SU-DHL-6 (cell line): ENCODE measurements at regions not wholly inside any gene's neighbourhood (a gene's known extent, or its start where the extent isn't known, plus 50 kb on each side); places are given as distances from the start of the nearest gene placed in this dataset.
"Not testable (repeated sequence)": the region's sequence is repeated elsewhere in the genome, so short reads cannot be mapped to it uniquely, and the experiment has no call there.

Experiments used
- H2AFZ ChIP-seq: fragments of 200-600 bp; sonication (generic); 2 replicates; pipeline ENCODE4 v1.6.1; 2014; ENCODE audit warnings: low read depth, mild to moderate bottlenecking, moderate library complexity, mixed read lengths, antibody characterized with exemption, low read length; ENCODE audit not compliant: severe bottlenecking
- H3F3A ChIP-seq: fragments of 200-600 bp; shearing (Covaris generic); 2 replicates; pipeline ENCODE4 v1.6.0; 2016; ENCODE audit warnings: antibody characterized with exemption, mild to moderate bottlenecking; ENCODE audit not compliant: insufficient read depth
- H3K27ac ChIP-seq: fragments of 200-600 bp; sonication (generic); 2 replicates; pipeline ENCODE4 v1.5.1; 2016; ENCODE audit warnings: low read depth, mild to moderate bottlenecking, low read length, moderate library complexity, mixed read lengths
- H3K27me3 ChIP-seq: fragments of 200-600 bp; sonication (generic), shearing (Covaris generic); 2 replicates; pipeline ENCODE4 v1.6.0; 2014; ENCODE audit warnings: mild to moderate bottlenecking, low read length
- H3K36me3 ChIP-seq: fragments of 200-600 bp; sonication (generic); 2 replicates; pipeline ENCODE4 v1.6.1; 2014; ENCODE audit warnings: mild to moderate bottlenecking, low read length, mixed read lengths
- H3K4me2 ChIP-seq: fragments of 300-600, 200-600 bp; shearing (Covaris generic), sonication (generic); 2 replicates; pipeline ENCODE4 v1.6.0; 2014; ENCODE audit warnings: low read length, low read depth, mild to moderate bottlenecking; ENCODE audit not compliant: poor library complexity, severe bottlenecking
- H3K4me3 ChIP-seq: fragments of 200-600 bp; sonication (generic); 2 replicates; pipeline ENCODE4 v1.5.1; 2014; ENCODE audit warnings: antibody characterized with exemption, low read length, mild to moderate bottlenecking, mixed read lengths; ENCODE audit not compliant: insufficient read depth, poor library complexity, severe bottlenecking
- H3K79me2 ChIP-seq: fragments of 200-600 bp; sonication (generic); 2 replicates; pipeline ENCODE4 v1.6.1; 2014; ENCODE audit warnings: mild to moderate bottlenecking, low read length, moderate library complexity; ENCODE audit not compliant: insufficient read depth
- H3K9ac ChIP-seq: fragments of 200-600 bp; sonication (generic); 2 replicates; pipeline ENCODE4 v1.7.0; 2014; ENCODE audit warnings: mild to moderate bottlenecking, low read length
- H3K9me2 ChIP-seq: fragments of 200-600 bp; sonication (generic); replicated peaks from 2 replicates; pipeline ENCODE4 v1.6.1; 2014; ENCODE audit warnings: low read length; ENCODE audit not compliant: insufficient read depth
- H3K9me3 ChIP-seq: fragments of 200-600 bp; sonication (generic); 2 replicates; pipeline ENCODE4 v1.6.1; 2014; ENCODE audit warnings: low read length, mixed read lengths; ENCODE audit not compliant: insufficient read depth
- H4K20me1 ChIP-seq: fragments of 200-600 bp; sonication (generic); 2 replicates; pipeline ENCODE4 v1.6.1; 2014; ENCODE audit warnings: low read depth, mild to moderate bottlenecking, antibody characterized with exemption, low read length, moderate library complexity, mixed read lengths

GRCh38 chr15:30688684-30689083, 62.8 kb downstream of the ARHGAP11B start:
- not testable (repeated sequence) for H3K4me2 ChIP-seq, H2AFZ ChIP-seq, H3K27ac ChIP-seq, H3K79me2 ChIP-seq, H4K20me1 ChIP-seq, H3K4me3 ChIP-seq, H3K9me3 ChIP-seq, H3F3A ChIP-seq, H3K9me2 ChIP-seq, H3K36me3 ChIP-seq, H3K9ac ChIP-seq, H3K27me3 ChIP-seq

GRCh38 chr15:30690153-30690552, 64.2 kb downstream of the ARHGAP11B start:
- H3K9me2 ChIP-seq, H3K4me2 ChIP-seq, H3K4me3 ChIP-seq, H3K9ac ChIP-seq, H3K27ac ChIP-seq, H3K36me3 ChIP-seq, H2AFZ ChIP-seq, H4K20me1 ChIP-seq, H3K9me3 ChIP-seq, H3F3A ChIP-seq, H3K27me3 ChIP-seq, H3K79me2 ChIP-seq: not testable (repeated sequence)

GRCh38 chr15:30695811-30696210, 69.9 kb downstream of the ARHGAP11B start:
- not testable (repeated sequence) for H3K4me3 ChIP-seq, H3K36me3 ChIP-seq, H3K79me2 ChIP-seq, H3F3A ChIP-seq, H3K9me3 ChIP-seq, H2AFZ ChIP-seq, H3K27ac ChIP-seq, H3K9ac ChIP-seq, H4K20me1 ChIP-seq, H3K4me2 ChIP-seq, H3K27me3 ChIP-seq, H3K9me2 ChIP-seq

GRCh38 chr15:30696439-30697314, 70.7 kb downstream of the ARHGAP11B start:
- not testable (repeated sequence) for H3K9me3 ChIP-seq, H3K9ac ChIP-seq, H3F3A ChIP-seq, H3K36me3 ChIP-seq, H3K27me3 ChIP-seq, H2AFZ ChIP-seq, H4K20me1 ChIP-seq, H3K4me2 ChIP-seq, H3K27ac ChIP-seq, H3K4me3 ChIP-seq, H3K9me2 ChIP-seq, H3K79me2 ChIP-seq

GRCh38 chr15:30697315-30697685, 71.4 kb downstream of the ARHGAP11B start:
- H3K36me3 ChIP-seq, H3F3A ChIP-seq, H3K27me3 ChIP-seq, H3K9me2 ChIP-seq, H4K20me1 ChIP-seq, H3K9me3 ChIP-seq, H3K9ac ChIP-seq, H3K4me3 ChIP-seq, H3K4me2 ChIP-seq, H3K79me2 ChIP-seq, H2AFZ ChIP-seq, H3K27ac ChIP-seq: not testable (repeated sequence)

GRCh38 chr15:30700006-30700597, 74.2 kb downstream of the ARHGAP11B start:
- H3K36me3 ChIP-seq, H2AFZ ChIP-seq, H3K79me2 ChIP-seq, H3K4me3 ChIP-seq, H3F3A ChIP-seq, H3K9me2 ChIP-seq, H3K9me3 ChIP-seq, H3K9ac ChIP-seq, H3K4me2 ChIP-seq, H4K20me1 ChIP-seq, H3K27me3 ChIP-seq, H3K27ac ChIP-seq: not testable (repeated sequence)

- not testable (repeated sequence) for H3K9ac ChIP-seq, H3K27ac ChIP-seq, H3K36me3 ChIP-seq
Measured at GRCh38 chr15:30707976-30708685, 82.2 kb downstream of the ARHGAP11B start.

GRCh38 chr15:30708809-30709208, 82.9 kb downstream of the ARHGAP11B start:
- H3F3A ChIP-seq, H3K36me3 ChIP-seq, H3K79me2 ChIP-seq, H3K4me2 ChIP-seq, H3K9me2 ChIP-seq, H3K9me3 ChIP-seq, H2AFZ ChIP-seq, H4K20me1 ChIP-seq, H3K4me3 ChIP-seq, H3K9ac ChIP-seq, H3K27me3 ChIP-seq, H3K27ac ChIP-seq: not testable (repeated sequence)

More at GRCh38 chr15:30707976-30708685, 82.2 kb downstream of the ARHGAP11B start:
- H3K4me2 ChIP-seq, H3K9me2 ChIP-seq, H3K9me3 ChIP-seq, H3K4me3 ChIP-seq, H3F3A ChIP-seq, H4K20me1 ChIP-seq, H2AFZ ChIP-seq, H3K27me3 ChIP-seq, H3K79me2 ChIP-seq: not testable (repeated sequence)
